PC-3 (cell line): ENCODE measurements at regions not wholly inside any gene's neighbourhood (a gene's known extent, or its start where the extent isn't known, plus 50 kb on each side); places are given as distances from the start of the nearest gene placed in this dataset.

Experiments used
- ATAC-seq: fragments of 200-7000 bp; cut with Tn5 transposase; 2 replicates; pipeline ENCODE4 v1.9.1; 2020; ENCODE audit warnings: mild to moderate bottlenecking, moderate library complexity
- BruUV-seq: library from RNA; stranded (reverse); fragments of 400-500 nt; replicated peaks from 2 replicates; lab custom pipeline; 2021; lab: Mats Ljungman, UMichigan
- CTCF ChIA-PET: fragments of 300-600 bp; sonication (Branson Sonifier 250); formaldehyde crosslinking; loops from one replicate; lab custom pipeline; 2022; ENCODE audit warnings: antibody characterized with exemption; lab: Charles Lee
- POLR2A ChIA-PET: fragments of 300-600 bp; sonication (Branson Sonifier 250); formaldehyde crosslinking; loops from one replicate; lab custom pipeline; 2022; ENCODE audit warnings: antibody characterized with exemption; ENCODE audit not compliant: unreplicated experiment; lab: Charles Lee
- DNase-seq: peaks from one replicate; pipeline ENCODE4 v3.0.0-alpha.2; 2015
- H2AFZ ChIP-seq: fragments of 300-600 bp; sonication (generic); 2 replicates; pipeline ENCODE4 v1.6.0; 2016; ENCODE audit warnings: antibody characterized with exemption, low read length
- H3F3A ChIP-seq: fragments of 300-600 bp; sonication (generic); one replicate; pipeline ENCODE4 v1.6.0; 2017; ENCODE audit warnings: antibody characterized with exemption, low read length, control low read depth, mild to moderate bottlenecking; ENCODE audit not compliant: unreplicated experiment
- H3K27ac ChIP-seq: fragments of 300-600 bp; sonication (generic); 2 replicates; pipeline ENCODE4 v1.5.1; 2016; ENCODE audit warnings: mild to moderate bottlenecking, low read length
- H3K27me3 ChIP-seq: fragments of 300-600 bp; sonication (generic); 2 replicates; pipeline ENCODE4 v1.6.1; 2016; ENCODE audit warnings: low read length, mixed read lengths
- H3K36me3 ChIP-seq: fragments of 300-600 bp; sonication (generic); 2 replicates; pipeline ENCODE4 v1.6.1; 2016; ENCODE audit warnings: low read depth, mixed run types, low read length, mixed read lengths
- H3K4me1 ChIP-seq: fragments of 300-600 bp; sonication (generic); 2 replicates; pipeline ENCODE4 v1.5.1; 2016; ENCODE audit warnings: low read length; ENCODE audit not compliant: insufficient read depth
- H3K4me2 ChIP-seq: fragments of 300-600 bp; sonication (generic); 2 replicates; pipeline ENCODE4 v1.6.0; 2016; ENCODE audit warnings: low read length
- H3K4me3 ChIP-seq: fragments of 300-600 bp; sonication (generic); 2 replicates; pipeline ENCODE4 v1.5.1; 2016; ENCODE audit warnings: mild to moderate bottlenecking, low read length, mixed read lengths
- H3K79me2 ChIP-seq: fragments of 300-600 bp; sonication (generic); 2 replicates; pipeline ENCODE4 v1.6.1; 2017; ENCODE audit warnings: low read length, mixed read lengths
- H3K9ac ChIP-seq: fragments of 300-600 bp; sonication (generic); 2 replicates; pipeline ENCODE4 v1.6.0; 2016; ENCODE audit warnings: mild to moderate bottlenecking, low read length
- H3K9me2 ChIP-seq: fragments of 300-600 bp; sonication (generic); replicated peaks from 2 replicates; pipeline ENCODE4 v1.6.1; 2016; ENCODE audit warnings: mixed run types, low read length, mixed read lengths
- H3K9me3 ChIP-seq: fragments of 300-600 bp; sonication (generic); 2 replicates; pipeline ENCODE4 v1.6.1; 2016; ENCODE audit warnings: low read length, mixed read lengths
- H4K20me1 ChIP-seq: fragments of 300-600 bp; sonication (generic); 2 replicates; pipeline ENCODE4 v1.6.1; 2016; ENCODE audit warnings: low read length, mixed read lengths
- EZH2 ChIP-seq: fragments of 300-600 bp; sonication (generic); IDR thresholded peaks from one replicate; pipeline ENCODE4 v1.6.1; 2017; ENCODE audit warnings: antibody characterized with exemption, mild to moderate bottlenecking, low read length; ENCODE audit not compliant: unreplicated experiment
- EZH2phosphoT487 ChIP-seq: fragments of 300-600 bp; sonication (generic); IDR thresholded peaks from 2 replicates; pipeline ENCODE4 v1.6.1; 2018; ENCODE audit warnings: mild to moderate bottlenecking, antibody characterized with exemption, low read length, borderline replicate concordance
- intact Hi-C: fragments of 100-400 bp; cut with micrococcal nuclease; formaldehyde crosslinking; loops from 2 replicates; pipeline ENCODE4 v1.9.0; 2023
- TF ChIP-seq, protein P1 (sequence below): fragments of 300-600 bp; sonication (generic); conservative IDR thresholded peaks from 2 replicates; pipeline ENCODE4 v1.5.1; 2017; ENCODE audit warnings: antibody characterized with exemption, low read depth, mild to moderate bottlenecking, low read length

- no peak overlapping the region for H2AFZ ChIP-seq
- H3K4me2 ChIP-seq = no peak overlapping the region
- H3K4me1 ChIP-seq = no peaks in the 10 kb centered on the region
- DNase-seq (no peak), ATAC-seq (no peak)
- intact Hi-C loops = no loop called here
- H3K4me3 ChIP-seq = no peak overlapping the region
- ChIA-PET POLR2A (no interaction called here), CTCF (no interaction called here)
- no peaks in the 10 kb centered on the region for H3K79me2 ChIP-seq
- H3K9me2 ChIP-seq = no peaks in the 10 kb centered on the region
- H3K27ac ChIP-seq = no peak overlapping the region
- no peaks in the 10 kb centered on the region for H3K36me3 ChIP-seq
- no peak overlapping the region for H3K9ac ChIP-seq
- H4K20me1 ChIP-seq = no peaks in the 10 kb centered on the region
- BruUV-seq = no TSS peak
- H3K27me3 ChIP-seq = no peaks in the 10 kb centered on the region
- no peak for TF ChIP-seq EZH2phosphoT487
- H3F3A ChIP-seq = no peaks in the 10 kb centered on the region
- H3K9me3 ChIP-seq = no peaks in the 10 kb centered on the region
Measured at GRCh38 chr3:154901278-154901677, 178.8 kb upstream of the MME start.

GRCh38 chr3:154900816-154901215 is 179.3 kb upstream of the MME start:
- DNase-seq = no peak
- no peaks in the 10 kb centered on the region for H3K27me3 ChIP-seq
- no peak for ATAC-seq
- H3K79me2 ChIP-seq = no peaks in the 10 kb centered on the region
- H4K20me1 ChIP-seq = no peaks in the 10 kb centered on the region
- no peaks in the 10 kb centered on the region for H3F3A ChIP-seq
- intact Hi-C loops = no loop called here
- ChIA-PET POLR2A (no interaction called here), CTCF (no interaction called here)
- H3K9me3 ChIP-seq = no peaks in the 10 kb centered on the region
- H2AFZ ChIP-seq = no peak overlapping the region
- H3K4me3 ChIP-seq = no peak overlapping the region
- H3K27ac ChIP-seq = no peak overlapping the region
- H3K4me1 ChIP-seq = no peaks in the 10 kb centered on the region
- H3K9me2 ChIP-seq = no peaks in the 10 kb centered on the region
- no peak for TF ChIP-seq EZH2
- no peak overlapping the region for H3K4me2 ChIP-seq
- no peak overlapping the region for H3K9ac ChIP-seq
- H3K36me3 ChIP-seq = no peaks in the 10 kb centered on the region
- no TSS peak for BruUV-seq

DNA sequence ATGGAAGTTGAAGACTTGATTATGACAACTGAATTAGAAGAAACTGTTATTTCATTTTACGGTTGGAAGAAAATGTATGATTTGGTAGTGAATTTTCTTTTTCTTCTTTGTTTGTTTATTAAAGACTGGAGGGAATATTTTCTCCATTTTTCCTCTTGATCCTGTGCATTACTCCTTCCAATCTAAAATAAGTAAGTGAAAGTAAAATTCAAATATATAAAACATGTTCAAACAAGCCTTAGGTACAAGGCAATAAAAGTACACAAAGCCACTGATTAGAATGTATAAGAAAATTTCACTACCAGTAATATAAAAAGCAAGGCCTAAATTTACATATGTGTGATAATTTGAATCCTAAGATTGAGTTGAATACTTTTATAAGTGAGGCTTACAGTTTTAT is 181.2 kb upstream of the MME start:
- TF ChIP-seq, protein P1, sequence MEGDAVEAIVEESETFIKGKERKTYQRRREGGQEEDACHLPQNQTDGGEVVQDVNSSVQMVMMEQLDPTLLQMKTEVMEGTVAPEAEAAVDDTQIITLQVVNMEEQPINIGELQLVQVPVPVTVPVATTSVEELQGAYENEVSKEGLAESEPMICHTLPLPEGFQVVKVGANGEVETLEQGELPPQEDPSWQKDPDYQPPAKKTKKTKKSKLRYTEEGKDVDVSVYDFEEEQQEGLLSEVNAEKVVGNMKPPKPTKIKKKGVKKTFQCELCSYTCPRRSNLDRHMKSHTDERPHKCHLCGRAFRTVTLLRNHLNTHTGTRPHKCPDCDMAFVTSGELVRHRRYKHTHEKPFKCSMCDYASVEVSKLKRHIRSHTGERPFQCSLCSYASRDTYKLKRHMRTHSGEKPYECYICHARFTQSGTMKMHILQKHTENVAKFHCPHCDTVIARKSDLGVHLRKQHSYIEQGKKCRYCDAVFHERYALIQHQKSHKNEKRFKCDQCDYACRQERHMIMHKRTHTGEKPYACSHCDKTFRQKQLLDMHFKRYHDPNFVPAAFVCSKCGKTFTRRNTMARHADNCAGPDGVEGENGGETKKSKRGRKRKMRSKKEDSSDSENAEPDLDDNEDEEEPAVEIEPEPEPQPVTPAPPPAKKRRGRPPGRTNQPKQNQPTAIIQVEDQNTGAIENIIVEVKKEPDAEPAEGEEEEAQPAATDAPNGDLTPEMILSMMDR = no peak
- no peak for TF ChIP-seq EZH2
- TF ChIP-seq EZH2phosphoT487 = no peak
- DNase-seq (no peak), ATAC-seq (no peak)
- no peaks in the 10 kb centered on the region for H3K27me3 ChIP-seq
- no peak overlapping the region for H3K27ac ChIP-seq
- H3K9me3 ChIP-seq = no peaks in the 10 kb centered on the region
- POLR2A ChIA-PET = no interaction called here
- no peak overlapping the region for H3K9ac ChIP-seq
- no peak overlapping the region for H3K4me3 ChIP-seq
- H4K20me1 ChIP-seq = no peaks in the 10 kb centered on the region
- intact Hi-C loops = no loop called here
- CTCF ChIA-PET = no interaction called here
- no peaks in the 10 kb centered on the region for H3F3A ChIP-seq
- no peaks in the 10 kb centered on the region for H3K79me2 ChIP-seq
- H3K9me2 ChIP-seq = no peaks in the 10 kb centered on the region
- no peak overlapping the region for H2AFZ ChIP-seq
- no peaks in the 10 kb centered on the region for H3K4me1 ChIP-seq
- no peaks in the 10 kb centered on the region for H3K36me3 ChIP-seq
- BruUV-seq = no TSS peak
- no peak overlapping the region for H3K4me2 ChIP-seq

GRCh38 chr3:154898443-154898842 is 181.7 kb upstream of the MME start:
- H3K79me2 ChIP-seq = no peaks in the 10 kb centered on the region
- H3K4me1 ChIP-seq = no peaks in the 10 kb centered on the region
- H3K9ac ChIP-seq = no peak overlapping the region
- no peak overlapping the region for H2AFZ ChIP-seq
- TF ChIP-seq, protein P1 = no peak
- TF ChIP-seq EZH2 (no peak), EZH2phosphoT487 (no peak)
- no peak overlapping the region for H3K4me2 ChIP-seq
- no peaks in the 10 kb centered on the region for H3K9me3 ChIP-seq
- BruUV-seq = no TSS peak
- intact Hi-C loops = no loop called here
- no peaks in the 10 kb centered on the region for H3K36me3 ChIP-seq
- H3K4me3 ChIP-seq = no peak overlapping the region
- POLR2A ChIA-PET = no interaction called here
- H3F3A ChIP-seq = no peaks in the 10 kb centered on the region
- H3K27me3 ChIP-seq = no peaks in the 10 kb centered on the region
- H3K27ac ChIP-seq = no peak overlapping the region
- ATAC-seq = no peak
- no peaks in the 10 kb centered on the region for H3K9me2 ChIP-seq
- DNase-seq = no peak
- CTCF ChIA-PET = no interaction called here
- no peaks in the 10 kb centered on the region for H4K20me1 ChIP-seq
